ENCODE measurements at regions not wholly inside any gene's neighbourhood (a gene's known extent, or its start where the extent isn't known, plus 50 kb on each side); places are given as distances from the start of the nearest gene placed in this dataset.

DNA sequence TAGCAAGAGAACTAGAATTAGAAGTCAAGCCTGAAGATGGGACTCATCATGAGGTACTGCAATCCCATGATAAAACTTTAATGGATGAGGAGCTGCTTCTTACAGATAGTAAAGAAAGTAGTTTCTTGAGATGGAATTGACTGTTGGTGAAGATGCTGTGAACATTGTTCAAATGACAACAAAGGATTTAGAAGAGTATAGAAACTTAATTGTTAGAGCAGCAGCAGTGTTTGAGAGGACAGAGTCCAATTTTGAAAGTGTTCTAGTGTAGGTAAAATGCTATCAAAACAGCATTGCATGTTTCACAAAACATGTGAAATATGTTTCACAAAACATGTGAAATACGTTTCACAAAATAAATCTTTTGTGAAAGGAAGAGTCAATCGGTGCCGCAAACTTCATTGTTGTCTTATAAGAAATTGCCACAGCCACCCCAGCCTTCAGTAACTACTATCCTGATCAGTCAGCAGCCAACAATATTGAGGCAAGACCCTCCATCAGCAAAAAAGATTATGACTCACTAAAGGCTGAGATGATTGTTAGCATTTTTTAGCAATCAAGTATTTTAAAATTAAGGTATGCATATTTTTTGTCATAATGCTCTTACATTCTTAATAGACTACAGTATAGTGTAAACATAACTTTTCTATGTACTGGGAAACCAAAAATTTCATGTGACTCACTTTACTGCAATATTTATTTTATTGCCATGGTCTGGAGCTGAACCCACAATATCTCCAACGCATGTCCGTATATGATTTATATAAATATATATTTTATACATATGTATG is 173.4 kb upstream of the BMP4 start:
- no peak for DNase-seq (ENCODE audit: low spot score)

DNA sequence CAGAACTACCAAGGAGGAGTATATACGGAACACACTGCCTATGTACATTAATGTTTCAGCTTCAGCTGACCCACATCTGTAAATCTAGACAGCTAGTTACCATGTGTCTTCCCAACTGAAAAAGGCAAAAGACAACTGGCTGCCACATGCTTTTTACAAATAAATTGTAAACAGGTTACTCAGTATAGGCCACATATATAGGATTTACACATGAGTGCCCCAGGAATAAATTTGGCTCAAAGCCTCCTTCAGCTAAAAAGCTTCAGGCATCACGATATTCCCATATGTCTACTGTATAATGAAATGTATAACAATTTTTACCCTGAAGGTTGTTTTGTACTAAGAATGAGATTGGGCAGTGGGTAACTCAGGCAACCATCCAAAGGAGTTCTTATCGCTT is 175.9 kb upstream of the BMP4 start:
- no peak for DNase-seq (ENCODE audit: low spot score)

DNA sequence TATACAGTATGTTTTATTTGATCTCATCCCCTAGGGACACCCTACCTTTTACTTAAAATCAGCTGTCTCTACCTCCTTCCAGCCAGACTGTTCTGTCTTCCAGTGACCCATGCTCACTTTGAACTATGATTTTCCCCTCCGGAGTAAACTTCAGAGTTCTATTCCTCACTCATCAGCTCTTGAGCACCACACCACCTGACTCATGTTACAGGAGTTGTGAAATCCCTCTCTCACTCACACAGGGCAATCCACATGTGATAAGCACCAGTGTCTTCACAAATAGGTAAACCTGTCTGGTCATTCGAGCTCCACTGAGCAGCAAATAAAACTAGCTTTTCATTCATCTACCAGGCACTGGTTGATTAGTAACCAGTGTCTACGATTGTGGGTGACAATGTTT is 177.3 kb upstream of the BMP4 start:
- no peak for DNase-seq (ENCODE audit: low spot score)

DNA sequence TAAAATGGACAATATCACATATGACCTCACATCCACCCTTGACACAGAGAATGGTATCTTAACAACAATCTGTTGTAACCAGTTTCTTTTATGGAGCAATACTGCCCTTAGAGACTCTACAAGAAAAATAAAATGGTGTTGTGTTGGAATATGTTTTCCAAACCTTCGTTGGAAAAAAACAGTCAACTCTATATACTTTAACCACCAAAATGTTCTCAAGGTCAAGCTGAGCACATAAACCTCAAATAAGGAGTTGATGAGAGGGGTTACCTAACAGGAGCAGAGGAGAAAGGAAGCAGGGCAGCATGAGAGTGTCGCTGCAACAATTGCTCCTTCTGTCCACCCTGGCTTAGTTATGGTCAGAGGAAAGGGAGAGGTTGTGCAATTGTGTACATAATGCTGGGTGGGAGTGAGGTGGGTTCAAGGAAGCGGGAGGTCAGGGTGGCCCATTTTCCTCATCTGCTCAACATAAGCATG is 179.2 kb upstream of the BMP4 start:
- no peak for DNase-seq (ENCODE audit: low spot score)

DNA sequence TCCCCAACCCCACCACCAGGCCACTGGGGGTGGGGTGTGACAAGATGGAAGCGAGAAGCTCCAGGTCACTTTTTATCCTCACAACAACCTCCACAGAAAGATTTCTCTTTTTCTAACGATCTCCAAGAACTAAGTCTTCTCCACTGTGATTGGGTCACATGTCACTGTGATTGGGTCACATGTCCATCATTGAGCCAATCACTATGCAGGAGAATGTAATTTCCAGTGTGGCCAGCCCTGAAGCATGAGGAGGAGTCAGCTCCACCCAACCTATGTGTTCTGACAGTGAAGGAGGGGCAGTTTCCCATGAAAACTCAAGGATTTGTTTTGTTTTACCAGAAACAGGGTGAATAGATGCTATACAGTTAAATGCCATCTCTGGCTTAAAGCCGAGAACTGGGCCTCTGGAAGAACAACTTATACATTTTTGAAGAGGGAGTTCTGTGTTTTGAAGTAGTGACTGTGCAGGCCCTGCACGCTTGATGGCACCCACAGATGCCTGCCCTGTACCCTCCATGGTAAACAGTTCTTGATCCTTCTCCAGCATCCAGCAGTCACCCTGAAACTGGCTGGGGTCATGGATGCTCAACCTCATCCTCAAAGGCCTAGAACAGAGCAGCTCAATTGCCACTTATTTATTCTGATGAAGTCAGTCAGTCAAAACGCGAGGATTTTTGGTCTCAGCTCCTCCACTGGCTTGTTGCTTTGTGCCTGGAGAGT is 180.4 kb upstream of the BMP4 start:
- DNase-seq (ENCODE audit: low spot score): no peak

DNA sequence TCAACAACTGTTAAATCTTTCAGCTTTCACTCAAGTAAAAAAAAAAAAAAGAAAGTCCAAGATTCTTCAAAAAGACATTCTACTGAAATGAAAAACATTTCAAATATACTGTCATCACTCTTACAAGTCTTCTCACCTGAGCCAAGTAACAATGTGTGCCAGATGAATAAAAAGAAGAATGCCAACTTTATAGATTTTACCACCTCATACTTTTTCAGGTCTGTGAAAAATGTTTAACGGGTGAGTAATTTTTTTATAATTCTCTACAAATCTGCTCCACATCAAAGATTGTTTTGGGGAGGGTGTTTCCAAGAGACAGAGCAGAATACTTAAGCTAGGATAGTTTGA is 181.0 kb upstream of the BMP4 start:
- no peak for DNase-seq (ENCODE audit: low spot score)

DNA sequence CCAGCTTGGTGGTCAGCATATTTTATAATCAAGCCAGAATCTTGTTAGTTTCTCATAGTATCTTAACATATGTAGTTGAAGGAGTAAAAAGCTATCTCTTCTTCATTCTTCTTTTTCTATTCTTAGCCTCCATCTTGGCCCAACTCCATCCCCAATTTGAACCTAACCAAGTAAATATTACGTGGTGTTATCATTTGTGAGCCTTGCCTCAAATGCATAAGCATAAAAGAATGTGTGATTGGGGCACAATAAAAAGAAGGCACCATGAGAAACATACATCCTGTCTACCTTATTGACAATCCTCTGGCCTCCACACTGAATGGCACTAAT is 181.4 kb upstream of the BMP4 start:
- no peak for DNase-seq (ENCODE audit: low spot score)

DNA sequence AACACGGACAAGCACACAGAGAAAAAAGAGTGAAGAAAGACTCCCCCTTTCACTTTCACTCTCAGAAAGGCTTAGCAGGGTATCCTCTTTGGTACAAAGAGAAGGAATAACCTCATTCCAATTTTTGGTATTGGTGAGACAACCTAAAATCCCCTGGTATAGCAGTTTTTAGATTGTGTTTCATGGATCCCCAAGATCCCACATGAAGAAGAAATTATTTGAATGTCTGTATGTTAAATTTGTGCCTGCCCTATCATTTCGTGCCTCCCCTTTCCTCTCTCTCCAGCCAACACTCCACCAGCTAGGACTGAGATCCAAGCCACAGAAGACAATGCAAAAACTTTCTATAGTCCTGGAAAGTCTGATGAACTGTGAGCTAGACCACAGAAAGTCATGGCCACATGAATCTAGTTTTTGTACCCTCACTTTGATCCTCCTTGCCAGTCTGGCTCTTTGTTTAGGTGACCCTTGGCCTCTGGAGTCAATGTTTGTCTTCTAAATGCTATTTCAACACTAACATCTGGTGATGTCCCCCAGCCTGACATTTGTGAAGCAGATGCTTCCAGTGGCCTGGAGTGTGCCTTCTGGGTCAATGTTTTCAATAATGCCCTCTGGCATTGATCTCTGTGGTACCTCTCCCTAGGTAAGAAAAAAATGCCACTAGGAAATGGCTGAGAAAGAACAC is 181.9 kb upstream of the BMP4 start:
- no peak for DNase-seq (ENCODE audit: low spot score)

DNA sequence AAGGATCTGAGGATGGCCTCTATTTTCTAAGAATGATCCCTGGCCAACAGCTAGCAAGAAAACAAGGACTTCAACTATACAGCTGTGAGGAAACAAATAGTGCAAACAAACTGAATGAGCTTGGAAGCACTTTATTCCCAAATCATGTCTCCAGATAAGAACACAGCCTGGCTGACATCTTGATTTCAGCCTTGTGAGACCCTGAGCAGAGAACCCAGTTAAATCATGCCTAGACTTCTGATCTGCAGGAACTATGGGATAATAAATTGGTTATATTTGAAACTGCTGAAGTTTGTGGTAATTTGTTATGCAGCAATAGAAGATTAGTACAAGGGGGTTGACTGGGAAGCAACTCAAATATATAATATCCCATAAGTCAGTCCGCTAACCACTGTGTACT is 183.9 kb upstream of the BMP4 start:
- no peak for DNase-seq (ENCODE audit: low spot score)

DNA sequence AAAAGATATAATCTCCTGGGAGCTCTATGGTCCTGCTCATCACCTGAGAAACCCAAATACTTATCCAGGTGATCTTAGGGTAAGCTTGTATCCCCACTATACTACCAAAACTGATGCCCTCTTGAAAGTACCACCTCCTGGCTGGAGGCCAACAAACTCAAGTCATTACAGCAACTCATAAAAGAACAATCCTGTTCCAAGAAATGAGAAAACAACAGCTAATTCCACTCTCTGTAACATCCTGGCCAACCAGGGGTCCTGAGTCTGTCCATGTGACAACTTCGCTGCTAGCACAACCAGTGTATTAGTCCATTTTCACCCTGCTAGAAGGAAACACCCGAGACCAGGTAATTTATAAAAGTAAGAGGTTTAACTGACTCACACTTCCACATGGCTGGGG is 190.0 kb upstream of the BMP4 start:
- DNase-seq (ENCODE audit: low spot score): no peak

DNA sequence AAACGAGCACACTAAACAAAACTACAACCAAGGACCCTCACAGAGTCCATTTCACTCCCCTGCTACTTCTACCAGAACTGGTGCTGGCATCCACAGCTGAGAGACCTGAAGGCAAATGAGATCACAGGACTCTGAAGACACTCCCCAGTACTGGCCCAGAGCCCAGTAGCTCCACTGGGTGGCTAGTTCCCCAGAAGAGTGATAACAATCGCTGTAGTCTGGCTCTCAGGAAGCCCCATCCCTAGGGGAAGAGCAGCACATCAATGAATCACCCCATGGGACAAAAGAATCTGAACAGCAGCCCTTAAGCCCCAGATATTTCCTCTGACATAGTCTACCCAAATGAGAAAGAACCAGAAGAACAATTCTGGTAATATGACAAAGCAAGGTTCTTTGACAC is 190.7 kb upstream of the BMP4 start:
- no peak for DNase-seq (ENCODE audit: low spot score)

DNA sequence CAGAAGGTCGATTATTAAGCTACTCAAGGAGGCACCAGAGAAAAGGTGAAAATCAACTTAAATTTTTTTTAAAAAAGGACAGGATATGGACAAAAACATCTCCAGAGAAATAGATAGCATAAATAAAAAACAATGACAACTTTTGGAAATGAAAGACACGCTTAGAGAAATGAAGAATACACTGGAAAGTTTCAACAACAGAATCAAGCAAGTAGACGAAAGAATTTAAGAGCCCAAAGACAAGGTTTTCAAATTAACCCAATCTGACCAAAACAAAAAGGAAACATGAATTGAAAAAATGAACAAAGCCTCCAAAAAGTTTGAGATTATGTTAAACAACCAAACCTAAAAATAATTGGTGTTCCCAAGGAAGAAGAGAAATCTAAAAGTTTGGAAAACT is 191.1 kb upstream of the BMP4 start:
- DNase-seq (ENCODE audit: low spot score): no peak

DNA sequence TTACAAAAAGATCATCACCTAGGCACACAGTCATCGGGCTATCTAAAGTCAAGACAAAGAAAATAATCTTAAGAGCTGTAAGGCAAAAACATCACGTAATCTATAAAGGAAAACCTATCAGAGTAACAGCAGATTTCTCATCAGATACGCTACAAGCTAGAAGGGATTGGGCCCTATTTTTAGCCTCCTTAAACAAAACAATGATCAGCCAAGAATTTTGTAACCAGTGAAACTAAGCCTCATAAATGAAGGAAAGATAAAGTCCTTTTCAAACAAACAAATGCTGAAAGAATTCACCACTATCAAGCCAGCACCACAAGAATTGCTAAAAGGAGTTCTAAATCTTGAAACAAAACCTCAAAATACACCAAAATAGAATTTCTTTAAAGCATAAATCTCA is 191.6 kb upstream of the BMP4 start:
- no peak for DNase-seq (ENCODE audit: low spot score)

DNA sequence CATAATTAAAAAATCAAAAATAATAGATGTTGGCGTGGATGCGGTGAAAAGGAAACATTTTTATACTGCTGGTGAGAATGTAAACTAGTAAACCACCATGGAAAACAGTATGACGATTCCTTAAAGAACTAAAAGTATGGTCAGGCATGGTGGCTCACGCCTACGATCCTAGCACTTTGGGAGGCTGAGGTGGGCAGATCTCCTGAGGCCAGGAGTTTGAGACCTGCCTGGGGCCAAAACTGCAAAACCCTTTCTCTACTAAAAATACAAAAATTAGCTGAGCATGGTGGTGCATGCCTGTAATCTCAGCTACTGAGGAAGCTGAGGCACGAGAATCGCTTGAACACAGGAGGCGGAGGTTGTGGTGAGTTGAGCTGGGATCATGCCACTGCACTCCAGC is 195.7 kb upstream of the BMP4 start:
- no peak for DNase-seq (ENCODE audit: low spot score)

DNA sequence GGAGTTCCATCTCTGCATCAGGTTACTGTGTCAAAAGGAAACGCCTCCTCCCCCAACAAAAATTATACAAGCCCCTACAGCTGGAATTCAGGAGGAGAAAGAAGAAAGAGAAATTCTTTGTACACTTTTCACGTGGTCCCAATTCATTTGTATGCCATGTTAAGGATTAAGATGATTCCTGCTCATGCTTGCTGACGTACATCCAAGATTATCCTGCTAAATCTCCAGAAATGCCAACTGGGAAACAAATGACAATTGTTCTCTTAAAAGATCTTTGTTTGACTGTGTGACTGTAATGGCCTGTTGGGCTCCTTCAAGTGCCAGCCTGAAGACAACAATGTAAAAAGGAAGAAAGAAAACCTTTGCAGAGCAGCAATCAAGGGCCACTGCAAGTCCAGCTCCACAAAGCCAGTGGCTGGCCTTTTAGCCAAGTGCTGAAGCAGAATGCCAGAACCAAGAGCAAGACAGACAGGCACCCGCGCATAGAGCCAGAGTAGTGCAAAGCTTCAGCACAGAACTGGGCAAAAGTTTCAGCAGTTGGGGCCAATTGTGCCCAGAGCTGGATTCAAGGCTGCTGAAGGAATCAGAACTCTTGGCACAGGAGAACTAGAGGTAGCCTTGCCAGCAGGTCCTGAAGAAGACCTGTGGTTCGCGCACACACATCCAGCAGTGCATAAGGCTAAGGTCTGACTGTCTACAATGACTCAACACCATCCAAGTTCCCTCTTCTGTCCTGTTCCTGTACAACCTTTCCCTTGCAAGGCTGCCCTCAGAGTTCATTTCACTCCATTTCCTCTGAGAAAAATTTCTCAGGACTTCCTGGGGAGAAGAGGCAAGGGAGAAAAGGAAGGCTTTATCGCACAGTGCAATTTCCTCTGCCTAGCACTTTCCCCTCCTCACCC is 209.7 kb upstream of the BMP4 start:
- no peak for DNase-seq (ENCODE audit: low spot score)

DNA sequence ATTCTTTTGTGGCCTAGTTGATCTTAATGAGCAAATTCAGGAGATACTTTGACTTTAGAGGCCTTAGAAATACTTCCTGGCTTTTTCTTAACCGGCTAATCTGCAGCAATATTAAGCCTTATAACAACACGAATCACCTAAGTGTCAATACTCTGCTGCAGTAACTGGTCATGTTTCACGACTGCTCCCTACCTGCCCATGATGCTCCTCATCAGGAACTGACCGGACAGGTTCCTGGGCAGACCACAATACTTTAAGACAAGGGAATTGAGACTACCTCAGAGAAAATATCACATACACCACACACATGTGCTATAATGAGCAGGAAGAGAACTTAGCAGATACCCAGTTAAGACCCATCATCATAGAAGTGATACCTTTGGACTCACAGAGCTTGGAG is 211.9 kb upstream of the BMP4 start:
- no peak for DNase-seq (ENCODE audit: low spot score)

DNA sequence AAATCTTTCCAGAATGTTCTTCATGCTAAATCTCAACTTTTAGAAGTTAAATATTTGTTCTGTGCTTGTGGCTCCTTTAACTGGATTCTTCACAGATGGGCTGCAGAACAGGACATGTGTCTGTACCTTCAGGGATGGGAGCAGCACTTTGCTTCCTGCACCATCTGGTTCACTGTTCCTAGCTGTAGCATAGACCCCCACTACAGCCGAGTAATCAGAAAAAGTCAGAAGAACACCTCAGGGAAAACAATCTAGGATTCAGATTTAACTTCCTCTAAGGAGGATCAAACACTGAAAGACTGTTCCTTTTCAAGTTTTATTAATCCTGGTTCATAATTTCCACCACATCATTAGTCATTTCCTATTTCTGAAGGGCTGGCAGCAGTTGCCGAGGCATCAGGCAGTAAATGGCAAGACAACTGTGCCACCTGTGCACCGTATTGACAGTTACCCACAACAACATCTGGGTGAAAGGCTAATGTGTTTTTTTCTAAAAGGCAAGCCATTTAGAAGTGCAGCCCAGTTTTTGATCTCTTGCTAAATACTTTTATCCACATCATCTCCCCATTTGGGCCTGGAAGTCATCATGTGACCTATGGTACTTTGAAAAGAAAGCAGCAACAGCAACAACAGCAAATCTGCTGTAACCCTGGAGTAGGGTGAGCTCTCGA is 212.8 kb upstream of the BMP4 start:
- no peak for DNase-seq (ENCODE audit: low spot score)

DNA sequence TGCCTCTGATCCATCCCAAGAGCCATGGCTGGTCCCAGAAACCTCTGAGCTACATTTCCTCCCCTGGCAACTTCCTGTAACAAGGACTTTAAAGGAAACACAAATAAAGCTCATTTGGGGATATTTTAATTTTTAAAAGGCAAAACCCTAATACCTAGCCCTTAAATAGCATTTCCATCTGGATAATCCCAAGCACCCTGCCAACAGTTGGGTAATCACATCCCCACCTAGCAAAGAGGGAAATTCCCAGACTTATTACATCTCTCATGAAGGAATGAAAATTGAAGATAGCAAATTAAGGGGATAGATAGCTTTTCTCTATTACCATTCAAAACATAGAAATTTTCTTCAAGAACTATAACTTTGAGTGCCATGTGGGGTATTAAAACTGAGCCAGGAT is 213.7 kb upstream of the BMP4 start:
- DNase-seq (ENCODE audit: low spot score): no peak

DNA sequence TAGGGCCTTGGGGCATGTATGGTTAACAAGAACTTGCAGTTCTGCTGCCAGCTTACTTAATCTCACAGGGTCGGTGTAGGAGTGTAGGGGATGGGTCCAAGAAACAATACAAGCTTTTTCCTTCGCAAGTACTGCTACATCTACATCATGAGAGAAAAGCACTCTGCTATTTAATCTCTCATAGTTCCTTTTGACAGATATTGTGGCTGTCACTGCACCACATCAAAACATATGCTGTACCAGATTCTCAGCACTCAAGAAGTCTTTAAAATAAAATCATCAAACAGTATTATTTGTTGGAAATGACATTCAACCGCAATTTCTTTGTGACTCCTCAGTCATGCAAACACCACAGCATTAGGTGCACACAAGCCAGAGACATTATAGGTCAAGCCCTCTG is 215.5 kb upstream of the BMP4 start:
- DNase-seq (ENCODE audit: low spot score): no peak

DNA sequence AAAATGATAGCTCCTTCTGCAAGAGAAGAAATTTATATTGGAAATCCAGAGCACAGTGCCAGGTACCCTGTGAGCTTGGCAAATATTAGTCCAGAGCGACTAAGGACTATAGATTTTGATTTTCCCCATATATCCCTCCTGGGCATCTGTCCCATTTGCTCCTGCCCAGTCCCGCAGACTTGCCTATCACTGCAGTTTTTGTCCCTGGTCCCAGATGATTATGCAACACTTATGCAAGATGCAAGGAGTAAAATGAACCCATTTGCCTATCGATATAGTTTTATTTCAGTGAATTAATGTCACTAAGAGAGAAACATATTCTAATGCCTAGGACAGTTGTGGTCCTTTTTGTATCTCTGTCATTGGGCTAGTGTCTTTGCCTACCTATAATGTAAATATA is 215.9 kb upstream of the BMP4 start:
- no peak for DNase-seq (ENCODE audit: low spot score)

DNA sequence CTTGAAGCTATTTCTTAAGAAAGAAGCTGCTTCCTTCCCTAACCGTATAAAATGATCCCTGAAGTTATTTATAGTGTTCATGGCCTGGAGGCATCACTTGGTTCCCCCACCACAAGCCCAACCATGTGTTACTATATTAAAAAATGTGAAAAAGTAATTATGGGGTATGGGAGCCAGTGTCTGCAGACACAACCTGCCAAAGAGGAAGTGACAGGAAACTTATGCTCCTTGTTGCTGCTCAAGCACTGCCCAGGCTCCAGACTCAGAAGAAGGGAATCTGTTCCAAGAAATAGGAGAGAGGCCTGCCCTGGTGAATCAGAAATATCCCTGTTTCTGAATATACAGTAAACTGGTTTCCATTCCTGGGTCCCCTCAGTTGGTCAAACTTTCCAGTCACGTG is 217.2 kb upstream of the BMP4 start:
- DNase-seq (ENCODE audit: low spot score): no peak

DNA sequence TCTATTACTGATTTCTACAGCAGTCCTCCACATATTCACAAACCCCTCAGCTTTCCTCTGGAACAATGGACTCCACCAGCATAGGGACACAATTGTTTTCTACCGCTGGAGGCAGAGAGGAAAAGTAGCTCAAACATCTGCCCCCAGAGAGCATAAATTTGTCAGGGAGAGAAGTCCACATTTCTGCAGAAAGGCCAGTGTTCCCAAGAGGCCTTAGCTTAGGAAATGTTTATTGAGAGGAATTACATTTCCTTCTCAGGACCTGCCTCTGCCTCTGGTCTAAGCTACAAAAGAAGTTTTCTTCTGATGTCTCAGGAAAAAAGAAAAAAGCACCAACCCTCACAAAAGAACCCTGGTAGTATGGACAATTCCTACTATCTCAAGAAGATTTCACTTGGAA is 217.8 kb upstream of the BMP4 start:
- DNase-seq (ENCODE audit: low spot score): no peak
